CD14-positive monocyte (primary cell): ENCODE measurements at regions not wholly inside any gene's neighbourhood (a gene's known extent, or its start where the extent isn't known, plus 50 kb on each side); places are given as distances from the start of the nearest gene placed in this dataset.

Experiments used
- DNase-seq, 3 donors: peaks; one replicate each; pipeline ENCODE4 v3.0.0-alpha.2; 2011 to 2022
- H2AFZ ChIP-seq: 2 replicates; pipeline ENCODE4 v1.6.0; 2012; ENCODE audit warnings: mild to moderate bottlenecking, low read depth, low read length, inconsistent platforms; ENCODE audit not compliant: insufficient read depth, poor library complexity, severe bottlenecking
- H3K27ac ChIP-seq, 2 donors: 1 replicate in 1 of 2; 2 replicates in 1 of 2; pipeline ENCODE4 v1.5.1; 2012 to 2013; ENCODE audit warnings: low read length in 2 of 2, control low read depth in 1 of 2, inconsistent platforms in 1 of 2, low read depth in 1 of 2, mild to moderate bottlenecking in 1 of 2
- H3K27me3 ChIP-seq, 2 donors: one replicate each; pipeline versions ENCODE4 v1.6.0 to v1.6.1; 2011 to 2013; ENCODE audit warnings: low read length in 2 of 2; ENCODE audit not compliant: control insufficient read depth in 2 of 2, insufficient read depth in 2 of 2
- H3K36me3 ChIP-seq, 2 donors: replicated peaks in 1 of 2; 1 replicate in 1 of 2; 2 replicates in 1 of 2; pipeline versions ENCODE4 v1.5.1 to v1.6.1; 2012 to 2013; ENCODE audit warnings: low read length in 2 of 2, control low read depth in 1 of 2, inconsistent platforms in 1 of 2, mild to moderate bottlenecking in 1 of 2; ENCODE audit not compliant: insufficient read depth in 2 of 2, control insufficient read depth in 1 of 2
- H3K4me1 ChIP-seq, 2 donors: 1 replicate in 1 of 2; 2 replicates in 1 of 2; pipeline versions ENCODE4 v1.5.1 to v1.6.1; 2012 to 2013; ENCODE audit warnings: low read length in 2 of 2, control low read depth in 1 of 2, inconsistent platforms in 1 of 2, mild to moderate bottlenecking in 1 of 2, moderate library complexity in 1 of 2; ENCODE audit not compliant: insufficient read depth in 2 of 2, control insufficient read depth in 1 of 2
- H3K4me2 ChIP-seq: replicated peaks from 2 replicates; pipeline ENCODE3; 2012; ENCODE audit warnings: low read length, moderate library complexity, mild to moderate bottlenecking; ENCODE audit not compliant: poor library complexity, severe bottlenecking; ENCODE audit errors: extremely low read depth
- H3K4me3 ChIP-seq, 3 experiments: fragments of 200-600 bp in 1 of 3; sonication (generic) in 1 of 3; replicated peaks in 1 of 3; 1 replicate in 2 of 3; 2 replicates in 1 of 3; pipeline ENCODE4 v1.5.1; 2011 to 2013; ENCODE audit warnings: low read length in 3 of 3, mild to moderate bottlenecking in 3 of 3, control low read depth in 2 of 3, low read depth in 2 of 3, inconsistent platforms in 1 of 3, moderate library complexity in 1 of 3
- H3K79me2 ChIP-seq: 2 replicates; pipeline ENCODE4 v1.6.0; 2012; ENCODE audit warnings: mild to moderate bottlenecking, control low read depth, inconsistent platforms, low read length, moderate library complexity; ENCODE audit not compliant: insufficient read depth
- H3K9ac ChIP-seq: 2 replicates; pipeline ENCODE4 v1.6.0; 2017; ENCODE audit warnings: low read length, mild to moderate bottlenecking; ENCODE audit not compliant: insufficient read depth, poor library complexity, severe bottlenecking
- H3K9me3 ChIP-seq, 2 donors: replicated peaks in 1 of 2; 1 replicate in 1 of 2; 2 replicates in 1 of 2; pipeline versions ENCODE4 v1.5.1 to v1.6.1; 2012 to 2013; ENCODE audit warnings: low read length in 2 of 2, control low read depth in 1 of 2; ENCODE audit not compliant: control insufficient read depth in 1 of 2, insufficient read depth in 1 of 2
- H4K20me1 ChIP-seq: 2 replicates; pipeline ENCODE4 v1.6.0; 2012; ENCODE audit warnings: mild to moderate bottlenecking, low read length, control low read depth, moderate library complexity; ENCODE audit not compliant: insufficient read depth
- H3K27ac Mint-ChIP-seq, 7 donors: one replicate each; pipeline ENCODE4 v1.8.0; 2020; ENCODE audit warnings: mild to moderate bottlenecking in 7 of 7, mixed read lengths in 7 of 7, moderate library complexity in 6 of 7, inconsistent platforms in 2 of 7
- H3K27me3 Mint-ChIP-seq, 3 donors: one replicate each; pipeline ENCODE4 v1.8.0; 2021 to 2022; ENCODE audit warnings: low read depth in 3 of 3, mild to moderate bottlenecking in 3 of 3, mixed read lengths in 3 of 3, moderate library complexity in 3 of 3, inconsistent platforms in 1 of 3
- H3K36me3 Mint-ChIP-seq, 2 donors: one replicate each; pipeline ENCODE4 v1.8.0; 2020; ENCODE audit warnings: mixed read lengths in 2 of 2, inconsistent platforms in 1 of 2, mild to moderate bottlenecking in 1 of 2
- H3K4me1 Mint-ChIP-seq: one replicate; pipeline ENCODE4 v1.8.0; 2020; ENCODE audit warnings: mild to moderate bottlenecking, mixed read lengths
- H3K4me3 Mint-ChIP-seq, 2 donors: one replicate each; pipeline ENCODE4 v1.8.0; 2020; ENCODE audit warnings: mild to moderate bottlenecking in 2 of 2, mixed read lengths in 2 of 2, moderate library complexity in 1 of 2
- H3K9me3 Mint-ChIP-seq, 7 donors: one replicate each; pipeline ENCODE4 v1.8.0; 2020 to 2022; ENCODE audit warnings: mixed read lengths in 7 of 7, mild to moderate bottlenecking in 6 of 7, moderate library complexity in 6 of 7, inconsistent platforms in 2 of 7
- WGBS: methylation state at CpG from one replicate; pipeline ENCODE4 v1.1.5; 2013; ENCODE audit warnings: missing lambda C conversion rate; ENCODE audit not compliant: insufficient coverage; 5-methylcytosine and 5-hydroxymethylcytosine counted together
- intact Hi-C, 2 donors: fragments of 100-400 bp; cut with micrococcal nuclease; formaldehyde crosslinking; loops; one replicate each; pipeline versions ENCODE4 v1.15.0 to v1.15.1; 2023
- TF ChIP-seq, protein P1 (sequence below): fragments of 200-600 bp; IDR thresholded peaks from one replicate; pipeline ENCODE4 v1.8.0; 2022; ENCODE audit warnings: antibody characterized with exemption, mild to moderate bottlenecking

DNA sequence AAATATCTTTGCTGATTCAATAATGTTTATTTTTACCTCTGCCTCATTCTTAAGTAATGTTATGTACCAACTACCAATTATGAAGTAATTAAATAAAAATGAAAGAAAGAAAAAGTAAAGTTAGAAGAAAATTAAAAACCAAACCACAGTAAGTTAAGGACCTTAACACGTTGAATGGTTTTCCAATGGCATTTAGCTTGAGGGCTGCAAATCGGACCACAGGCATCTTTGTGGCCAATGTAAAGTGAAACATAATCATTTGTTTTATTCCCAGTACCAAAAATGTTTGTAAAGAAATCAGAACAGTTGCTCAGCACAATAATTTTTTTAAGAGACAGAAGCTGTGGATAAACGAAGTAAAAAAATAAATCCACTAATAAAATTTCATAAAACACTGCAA, 1455.5 kb upstream of the ZEB2 start:
- H3K79me2 ChIP-seq: no peaks in the 10 kb centered on the region
- no peaks in the 10 kb centered on the region for H3K9me3 ChIP-seq
- H3K36me3 ChIP-seq: no peaks in the 10 kb centered on the region
- H3K36me3 Mint-ChIP-seq: no peaks in the 10 kb centered on the region
- H3K27me3 Mint-ChIP-seq: peaks cover 0 to 3% (median 0%) of the 10 kb centered on the region in 3 donors
- no peak overlapping the region for H3K9ac ChIP-seq
- intact Hi-C loops: no loop called here
- H3K4me3 ChIP-seq: no peak overlapping the region
- H3K27me3 ChIP-seq: no peaks in the 10 kb centered on the region
- no peak overlapping the region for H3K4me2 ChIP-seq
- no peak overlapping the region for H3K27ac Mint-ChIP-seq
- H3K27ac ChIP-seq: no peak overlapping the region
- DNase-seq: no peak
- H3K4me1 Mint-ChIP-seq: no peaks in the 10 kb centered on the region
- H3K4me1 ChIP-seq: no peaks in the 10 kb centered on the region
- H3K4me3 Mint-ChIP-seq: no peak overlapping the region
- H2AFZ ChIP-seq: no peak overlapping the region
- H4K20me1 ChIP-seq: no peaks in the 10 kb centered on the region
- TF ChIP-seq, protein P1, sequence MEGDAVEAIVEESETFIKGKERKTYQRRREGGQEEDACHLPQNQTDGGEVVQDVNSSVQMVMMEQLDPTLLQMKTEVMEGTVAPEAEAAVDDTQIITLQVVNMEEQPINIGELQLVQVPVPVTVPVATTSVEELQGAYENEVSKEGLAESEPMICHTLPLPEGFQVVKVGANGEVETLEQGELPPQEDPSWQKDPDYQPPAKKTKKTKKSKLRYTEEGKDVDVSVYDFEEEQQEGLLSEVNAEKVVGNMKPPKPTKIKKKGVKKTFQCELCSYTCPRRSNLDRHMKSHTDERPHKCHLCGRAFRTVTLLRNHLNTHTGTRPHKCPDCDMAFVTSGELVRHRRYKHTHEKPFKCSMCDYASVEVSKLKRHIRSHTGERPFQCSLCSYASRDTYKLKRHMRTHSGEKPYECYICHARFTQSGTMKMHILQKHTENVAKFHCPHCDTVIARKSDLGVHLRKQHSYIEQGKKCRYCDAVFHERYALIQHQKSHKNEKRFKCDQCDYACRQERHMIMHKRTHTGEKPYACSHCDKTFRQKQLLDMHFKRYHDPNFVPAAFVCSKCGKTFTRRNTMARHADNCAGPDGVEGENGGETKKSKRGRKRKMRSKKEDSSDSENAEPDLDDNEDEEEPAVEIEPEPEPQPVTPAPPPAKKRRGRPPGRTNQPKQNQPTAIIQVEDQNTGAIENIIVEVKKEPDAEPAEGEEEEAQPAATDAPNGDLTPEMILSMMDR: no peak
- WGBS: no CpG with 5 or more reads among the region's 3 CpGs
- H3K9me3 Mint-ChIP-seq: peaks cover 0 to 1% (median 0%) of the 10 kb centered on the region in 7 donors

DNA sequence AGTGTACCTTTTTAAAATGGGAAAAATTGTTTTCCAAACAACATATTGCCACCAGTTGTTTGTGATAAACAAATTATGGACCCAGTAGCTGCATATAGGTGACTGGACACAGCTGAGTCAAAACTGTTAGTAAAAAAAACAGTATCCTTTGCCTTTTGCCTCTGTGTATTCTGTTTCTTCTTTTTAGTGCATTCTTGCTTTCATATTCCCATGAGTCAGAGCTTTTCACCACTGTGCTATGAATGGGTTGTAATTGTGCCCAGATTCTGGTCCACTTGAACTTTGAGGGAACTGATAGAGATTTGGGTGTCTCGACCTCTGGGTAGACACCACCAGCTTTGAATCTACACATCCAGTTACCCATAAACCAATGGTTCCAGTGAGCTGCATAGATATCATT, 1441.9 kb upstream of the ZEB2 start:
- H2AFZ ChIP-seq: no peak overlapping the region
- Mint-ChIP-seq H3K4me3 (no peak overlapping the region), H3K27me3 (peaks cover 0 to 4% (median 2%) of the 10 kb centered on the region in 3 donors), H3K9me3 (peaks cover 14 to 32% (median 20%) of the 10 kb centered on the region in 7 donors), H3K4me1 (no peaks in the 10 kb centered on the region), H3K36me3 (no peaks in the 10 kb centered on the region), H3K27ac (no peak overlapping the region)
- TF ChIP-seq, protein P1: no peak
- no peaks in the 10 kb centered on the region for H3K4me1 ChIP-seq
- no peak overlapping the region for H3K27ac ChIP-seq
- no peak overlapping the region for H3K4me2 ChIP-seq
- H3K27me3 ChIP-seq: no peaks in the 10 kb centered on the region
- no peaks in the 10 kb centered on the region for H3K36me3 ChIP-seq
- no peak overlapping the region for H3K4me3 ChIP-seq
- H3K9me3 ChIP-seq: peaks cover 18 to 31% of the 10 kb centered on the region in 2 donors
- no peaks in the 10 kb centered on the region for H3K79me2 ChIP-seq
- intact Hi-C loops: no loop called here
- DNase-seq: no peak
- H3K9ac ChIP-seq: no peak overlapping the region
- WGBS: no CpG with 5 or more reads among the region's 1 CpG
- H4K20me1 ChIP-seq: no peaks in the 10 kb centered on the region
